Natural killer cell treated with Interleukin-12 subunit alpha and Interleukin-12 subunit beta and Interleukin-15 and Interleukin-18, amount 100 ng/mL, for 72 hours (primary cell): ENCODE measurements at regions not wholly inside any gene's neighbourhood (a gene's known extent, or its start where the extent isn't known, plus 50 kb on each side); places are given as distances from the start of the nearest gene placed in this dataset.

Experiments used
- ATAC-seq, 2 donors: fragments of 150-1000 bp; cut with Tn5 transposase in 1 of 2; sonication (Bioruptor Pico), chemical (Tn5 transposase) in 1 of 2; 2 replicates each; pipeline ENCODE4 v1.10.0; 2021
- DNase-seq: peaks from one replicate; pipeline ENCODE4 v3.0.0; 2022; ENCODE audit warnings: low spot score
- H3K27ac Mint-ChIP-seq, 2 donors: 1 replicate in 1 of 2; 2 replicates in 1 of 2; pipeline ENCODE4 v1.8.0; 2022; ENCODE audit warnings: mixed read lengths in 2 of 2, mild to moderate bottlenecking in 1 of 2, moderate library complexity in 1 of 2
- H3K27me3 Mint-ChIP-seq, 2 donors: 1 replicate in 1 of 2; 2 replicates in 1 of 2; pipeline ENCODE4 v1.8.0; 2022; ENCODE audit warnings: mixed read lengths in 2 of 2
- H3K36me3 Mint-ChIP-seq: one replicate; pipeline ENCODE4 v1.8.0; 2022; ENCODE audit warnings: mixed read lengths
- H3K4me1 Mint-ChIP-seq, 2 donors: 1 replicate in 1 of 2; 2 replicates in 1 of 2; pipeline ENCODE4 v1.8.0; 2022; ENCODE audit warnings: low read depth in 2 of 2, mixed read lengths in 2 of 2, mild to moderate bottlenecking in 1 of 2
- H3K4me3 Mint-ChIP-seq: one replicate; pipeline ENCODE4 v1.8.0; 2022; ENCODE audit warnings: mixed read lengths
- H3K9me3 Mint-ChIP-seq: 2 replicates; pipeline ENCODE4 v1.8.0; 2022; ENCODE audit warnings: mixed read lengths

DNA sequence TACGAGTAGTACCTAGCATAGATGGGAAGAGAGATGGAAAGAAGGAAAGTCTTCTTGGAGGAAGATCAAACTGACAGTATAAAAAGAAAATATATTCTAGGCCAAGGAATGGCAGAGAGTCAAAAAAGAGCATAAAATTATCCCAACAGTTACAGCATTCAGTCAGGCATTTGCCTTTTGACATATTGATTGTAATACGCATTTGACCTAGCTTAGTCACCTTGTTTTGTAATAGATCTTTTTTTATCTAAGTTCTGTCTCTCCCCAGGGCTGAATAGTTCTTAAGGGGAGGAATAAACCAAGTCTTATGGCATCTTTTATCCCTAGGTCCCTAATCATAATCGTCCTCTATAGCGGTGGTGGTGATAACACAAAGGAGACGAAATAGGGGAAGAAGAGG is 657.3 kb upstream of the PIK3C3 start:
- H3K4me1 Mint-ChIP-seq, result no peaks in the 10 kb centered on the region
- no peak overlapping the region for H3K27ac Mint-ChIP-seq
- no peaks in the 10 kb centered on the region for H3K36me3 Mint-ChIP-seq
- H3K4me3 Mint-ChIP-seq, result no peak overlapping the region
- ATAC-seq (no peak), DNase-seq (no peak)
- peaks cover 10% of the 10 kb centered on the region for H3K9me3 Mint-ChIP-seq
- no peaks in the 10 kb centered on the region for H3K27me3 Mint-ChIP-seq

GRCh38 chr18:41269294-41269693 is 685.7 kb upstream of the PIK3C3 start:
- H3K4me1 Mint-ChIP-seq, result no peaks in the 10 kb centered on the region
- DNase-seq, result no peak
- no peak overlapping the region for H3K27ac Mint-ChIP-seq
- H3K4me3 Mint-ChIP-seq, result no peak overlapping the region
- peaks cover 11% of the 10 kb centered on the region for H3K9me3 Mint-ChIP-seq
- no peak for ATAC-seq
- no peaks in the 10 kb centered on the region for H3K27me3 Mint-ChIP-seq
- H3K36me3 Mint-ChIP-seq, result peaks cover 6% of the 10 kb centered on the region

DNA sequence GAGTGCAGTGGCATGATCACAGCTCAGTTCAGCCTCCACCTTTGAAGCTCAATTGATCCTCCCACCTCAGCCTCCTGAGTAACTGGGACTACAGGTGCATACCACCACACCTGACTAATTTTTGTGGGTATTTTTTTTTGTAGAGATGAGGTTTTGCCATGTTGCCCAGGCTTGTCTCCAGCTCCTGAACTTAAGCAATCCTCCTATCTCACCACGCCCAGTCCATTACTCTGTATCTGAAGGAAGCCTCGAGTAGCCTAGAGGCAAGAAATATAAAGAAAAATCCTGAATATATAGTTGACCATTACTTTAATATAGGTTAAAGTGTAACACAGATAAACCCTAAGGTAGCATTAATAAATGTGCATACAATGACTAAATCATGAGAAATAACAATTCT is 686.8 kb upstream of the PIK3C3 start:
- Mint-ChIP-seq H3K4me3 (no peak overlapping the region), H3K4me1 (no peaks in the 10 kb centered on the region)
- no peak for DNase-seq

GRCh38 chr18:41266616-41267015 is 688.4 kb upstream of the PIK3C3 start:
- Mint-ChIP-seq H3K36me3 (peaks cover 13% of the 10 kb centered on the region), H3K4me1 (no peaks in the 10 kb centered on the region), H3K27me3 (no peaks in the 10 kb centered on the region), H3K4me3 (no peak overlapping the region), H3K9me3 (peaks cover 17% of the 10 kb centered on the region), H3K27ac (no peak overlapping the region)
- ATAC-seq (no peak), DNase-seq (no peak)

More for the DNA sequence above, 686.8 kb upstream of the PIK3C3 start:
- Mint-ChIP-seq H3K27me3 (no peaks in the 10 kb centered on the region), H3K9me3 (peaks cover 8% of the 10 kb centered on the region), H3K27ac (no peak overlapping the region), H3K36me3 (peaks cover 6% of the 10 kb centered on the region)
- no peak for ATAC-seq

GRCh38 chr18:41266204-41266603 is 688.8 kb upstream of the PIK3C3 start:
- H3K9me3 Mint-ChIP-seq, result peaks cover 17% of the 10 kb centered on the region
- H3K27me3 Mint-ChIP-seq, result no peaks in the 10 kb centered on the region
- H3K27ac Mint-ChIP-seq, result no peak overlapping the region
- no peak overlapping the region for H3K4me3 Mint-ChIP-seq
- no peak for DNase-seq
- no peaks in the 10 kb centered on the region for H3K4me1 Mint-ChIP-seq
- H3K36me3 Mint-ChIP-seq, result peaks cover 13% of the 10 kb centered on the region
- ATAC-seq, result no peak

DNA sequence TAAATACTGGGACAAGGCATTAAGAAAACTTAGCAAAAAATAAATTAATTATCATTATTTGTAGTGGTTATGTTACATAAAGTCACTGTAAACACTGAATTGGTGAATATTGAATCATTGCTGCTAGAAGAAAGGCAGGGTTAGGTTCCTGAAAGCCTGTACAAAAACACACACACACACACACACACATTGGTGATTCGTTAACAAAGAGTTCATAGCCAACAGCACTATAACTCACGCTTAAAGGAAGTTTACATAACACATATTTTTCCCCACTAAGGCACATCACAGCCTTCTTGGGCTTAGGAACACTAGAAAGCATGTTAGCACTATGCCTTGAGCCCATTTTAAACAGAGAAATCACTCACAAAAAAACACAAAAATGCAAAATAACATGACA is 690.0 kb upstream of the PIK3C3 start:
- Mint-ChIP-seq H3K27ac (no peak overlapping the region), H3K4me3 (no peak overlapping the region), H3K27me3 (no peaks in the 10 kb centered on the region), H3K9me3 (peaks cover 15% of the 10 kb centered on the region), H3K4me1 (no peaks in the 10 kb centered on the region), H3K36me3 (peaks cover 13% of the 10 kb centered on the region)
- ATAC-seq (no peak), DNase-seq (no peak)

- H3K9me3 Mint-ChIP-seq, result peaks cover 20% of the 10 kb centered on the region
- no peak for ATAC-seq
- peaks cover 19% of the 10 kb centered on the region for H3K36me3 Mint-ChIP-seq
- DNase-seq, result no peak
- H3K4me3 Mint-ChIP-seq, result no peak overlapping the region
- H3K27me3 Mint-ChIP-seq, result no peaks in the 10 kb centered on the region
- H3K27ac Mint-ChIP-seq, result no peak overlapping the region
- no peaks in the 10 kb centered on the region for H3K4me1 Mint-ChIP-seq
Observed at GRCh38 chr18:41263956-41264355, 691.1 kb upstream of the PIK3C3 start.

DNA sequence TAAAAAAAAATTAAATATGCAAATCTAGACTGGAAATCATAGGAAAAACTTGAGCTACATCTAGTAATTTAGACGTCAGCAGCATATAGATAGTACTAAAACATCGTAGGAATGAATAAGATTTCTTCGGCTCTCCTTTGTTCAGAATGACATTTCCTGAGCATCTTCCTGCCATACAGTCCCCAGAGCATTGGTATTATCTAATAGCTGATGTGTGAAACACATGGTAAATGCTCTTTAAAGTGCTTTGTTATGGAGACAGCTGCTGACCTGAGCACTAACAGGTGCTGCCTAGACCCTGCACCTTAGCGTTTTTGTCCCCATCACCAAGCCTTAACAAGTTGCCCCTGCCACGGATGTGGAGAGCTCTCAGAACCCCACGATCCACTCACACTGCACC is 692.3 kb upstream of the PIK3C3 start:
- no peak for ATAC-seq
- H3K4me1 Mint-ChIP-seq, result no peaks in the 10 kb centered on the region
- H3K27ac Mint-ChIP-seq, result no peak overlapping the region
- no peaks in the 10 kb centered on the region for H3K27me3 Mint-ChIP-seq
- DNase-seq, result no peak
- H3K36me3 Mint-ChIP-seq, result peaks cover 19% of the 10 kb centered on the region
- H3K9me3 Mint-ChIP-seq, result peaks cover 21% of the 10 kb centered on the region
- H3K4me3 Mint-ChIP-seq, result no peak overlapping the region

GRCh38 chr18:41244591-41245037 is 710.4 kb upstream of the PIK3C3 start:
- no peak overlapping the region for H3K27ac Mint-ChIP-seq
- no peaks in the 10 kb centered on the region for H3K4me1 Mint-ChIP-seq
- no peaks in the 10 kb centered on the region for H3K36me3 Mint-ChIP-seq
- H3K9me3 Mint-ChIP-seq, result peaks cover 6% of the 10 kb centered on the region
- H3K27me3 Mint-ChIP-seq, result no peaks in the 10 kb centered on the region
- ATAC-seq (no peak), DNase-seq (no peak)
- H3K4me3 Mint-ChIP-seq, result no peak overlapping the region

GRCh38 chr18:41237317-41237716 is 717.7 kb upstream of the PIK3C3 start:
- H3K4me1 Mint-ChIP-seq, result no peaks in the 10 kb centered on the region
- H3K27me3 Mint-ChIP-seq, result no peaks in the 10 kb centered on the region
- H3K27ac Mint-ChIP-seq, result no peak overlapping the region
- DNase-seq (no peak), ATAC-seq (no peak)
- no peak overlapping the region for H3K4me3 Mint-ChIP-seq
- no peaks in the 10 kb centered on the region for H3K36me3 Mint-ChIP-seq
- H3K9me3 Mint-ChIP-seq, result no peaks in the 10 kb centered on the region

DNA sequence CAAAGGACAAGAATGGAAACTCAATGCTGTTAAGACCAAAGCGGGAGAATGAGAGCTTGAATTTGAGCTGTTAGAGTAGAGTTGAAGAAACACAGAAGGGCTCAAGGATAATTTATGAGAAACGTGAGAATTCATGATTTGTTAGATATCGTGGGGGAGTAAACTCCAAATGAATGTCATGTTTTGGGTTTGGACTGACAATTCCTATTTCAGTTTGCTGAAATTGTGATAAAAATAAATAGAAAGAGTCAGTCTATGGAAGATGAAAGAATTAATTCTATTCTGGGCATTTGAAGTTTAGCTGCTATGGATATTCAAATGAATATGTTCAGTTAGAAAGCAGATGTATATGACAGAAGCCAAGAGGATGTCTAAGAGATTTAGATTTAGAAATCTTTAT is 723.4 kb upstream of the PIK3C3 start:
- H3K4me3 Mint-ChIP-seq, result no peak overlapping the region
- peaks cover 6% of the 10 kb centered on the region for H3K36me3 Mint-ChIP-seq
- no peak for ATAC-seq
- H3K27me3 Mint-ChIP-seq, result no peaks in the 10 kb centered on the region
- DNase-seq, result no peak
- peaks cover 8% of the 10 kb centered on the region for H3K9me3 Mint-ChIP-seq
- no peaks in the 10 kb centered on the region for H3K4me1 Mint-ChIP-seq
- H3K27ac Mint-ChIP-seq, result no peak overlapping the region

DNA sequence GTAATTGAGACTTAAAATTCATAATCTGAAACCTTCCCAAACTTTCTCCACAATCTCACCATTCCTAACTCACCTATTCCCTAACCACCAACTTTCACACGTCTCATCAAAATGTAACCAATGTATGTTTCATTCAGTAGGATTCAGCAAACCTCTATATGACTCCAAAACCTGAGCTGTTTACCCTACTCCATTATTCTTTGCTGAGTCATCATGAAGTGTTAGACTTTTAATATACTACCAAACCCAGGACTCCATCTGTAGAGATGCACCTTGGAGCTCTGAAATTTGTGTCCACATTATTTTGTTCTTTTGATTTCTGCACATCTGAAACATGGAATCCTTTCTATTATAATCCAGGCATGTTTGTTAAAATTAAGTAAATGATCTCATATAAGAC is 727.0 kb upstream of the PIK3C3 start:
- H3K27ac Mint-ChIP-seq, result no peak overlapping the region
- ATAC-seq (no peak), DNase-seq (no peak)
- H3K4me3 Mint-ChIP-seq, result no peak overlapping the region
- H3K27me3 Mint-ChIP-seq, result no peaks in the 10 kb centered on the region
- peaks cover 20% of the 10 kb centered on the region for H3K9me3 Mint-ChIP-seq
- H3K36me3 Mint-ChIP-seq, result peaks cover 11% of the 10 kb centered on the region
- H3K4me1 Mint-ChIP-seq, result no peaks in the 10 kb centered on the region

- Mint-ChIP-seq H3K36me3 (peaks cover 11% of the 10 kb centered on the region), H3K27ac (no peak overlapping the region), H3K9me3 (peaks cover 30% of the 10 kb centered on the region), H3K27me3 (no peaks in the 10 kb centered on the region), H3K4me3 (no peak overlapping the region), H3K4me1 (no peaks in the 10 kb centered on the region)
- ATAC-seq (no peak), DNase-seq (no peak)
Observed at GRCh38 chr18:41226911-41227310, 728.1 kb upstream of the PIK3C3 start.

- H3K9me3 Mint-ChIP-seq, result peaks cover 33% of the 10 kb centered on the region
- H3K4me3 Mint-ChIP-seq, result no peak overlapping the region
- H3K27ac Mint-ChIP-seq, result no peak overlapping the region
- H3K36me3 Mint-ChIP-seq, result peaks cover 11% of the 10 kb centered on the region
- no peaks in the 10 kb centered on the region for H3K27me3 Mint-ChIP-seq
- no peak for ATAC-seq
- DNase-seq, result no peak
- no peaks in the 10 kb centered on the region for H3K4me1 Mint-ChIP-seq
Observed at GRCh38 chr18:41226186-41226585, 728.8 kb upstream of the PIK3C3 start.

DNA sequence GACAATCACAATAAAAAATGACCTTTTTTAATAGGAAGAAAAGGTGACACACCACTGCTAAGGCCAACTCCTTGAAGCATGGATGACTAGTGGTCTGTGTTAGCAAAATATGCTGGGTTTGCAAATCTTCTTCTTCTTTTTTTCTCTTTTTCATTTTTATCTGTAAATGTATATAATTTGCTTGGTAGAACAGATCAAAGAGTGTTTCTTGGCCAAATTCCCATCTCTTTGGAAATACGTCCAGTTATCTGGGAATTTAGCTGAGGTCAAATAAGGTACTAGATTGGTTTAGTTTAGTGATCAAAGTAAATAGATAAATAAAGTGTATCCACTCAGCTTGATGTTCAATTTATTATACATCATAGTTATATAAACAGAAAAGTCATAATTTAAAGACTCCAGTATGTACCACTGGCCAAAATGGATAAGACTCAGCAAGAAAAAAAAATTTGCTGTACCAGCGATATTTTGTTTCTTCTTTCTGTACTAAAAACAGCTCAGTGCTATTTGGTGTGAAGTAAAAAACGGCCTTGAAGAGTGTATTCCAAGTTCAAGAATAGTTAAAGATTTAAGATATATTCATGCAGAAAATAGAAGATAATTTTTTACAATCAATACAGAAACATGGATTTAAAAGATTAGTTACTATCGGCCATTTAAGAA is 738.6 kb upstream of the PIK3C3 start:
- ATAC-seq (no peak), DNase-seq (no peak)
- H3K27me3 Mint-ChIP-seq, result no peaks in the 10 kb centered on the region
- no peaks in the 10 kb centered on the region for H3K4me1 Mint-ChIP-seq
- H3K4me3 Mint-ChIP-seq, result no peak overlapping the region
- H3K9me3 Mint-ChIP-seq, result peaks cover 11% of the 10 kb centered on the region
- H3K36me3 Mint-ChIP-seq, result peaks cover 11% of the 10 kb centered on the region
- no peak overlapping the region for H3K27ac Mint-ChIP-seq
